SHP77 (cell line): ENCODE measurements at regions not wholly inside any gene's neighbourhood (a gene's known extent, or its start where the extent isn't known, plus 50 kb on each side); places are given as distances from the start of the nearest gene placed in this dataset.

Experiments used
- DNase-seq, 2 experiments: peaks; one replicate each; lab custom pipeline; 2025; lab: John Stamatoyannopoulos, UW

DNA sequence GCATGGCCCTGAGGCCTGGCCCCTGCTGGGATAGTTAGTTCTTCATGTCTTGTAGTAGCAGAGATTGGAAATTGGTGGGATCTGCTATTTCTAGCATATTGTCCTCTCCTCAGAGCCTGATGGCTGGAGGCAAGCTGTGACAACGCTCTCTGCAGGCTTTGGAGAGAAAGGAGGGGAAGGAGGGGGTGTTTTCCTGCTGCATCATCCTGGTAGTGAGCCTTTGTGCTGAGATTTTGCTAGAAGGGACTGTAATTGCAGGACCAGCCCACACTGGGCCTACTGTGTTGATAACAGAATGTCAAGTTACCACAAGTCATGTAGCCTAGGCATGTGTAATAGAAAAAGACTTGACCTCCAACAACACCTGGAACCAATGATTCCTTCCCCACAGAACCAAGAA is 351.0 kb downstream of the SIPA1L2 start:
- no peak for DNase-seq

DNA sequence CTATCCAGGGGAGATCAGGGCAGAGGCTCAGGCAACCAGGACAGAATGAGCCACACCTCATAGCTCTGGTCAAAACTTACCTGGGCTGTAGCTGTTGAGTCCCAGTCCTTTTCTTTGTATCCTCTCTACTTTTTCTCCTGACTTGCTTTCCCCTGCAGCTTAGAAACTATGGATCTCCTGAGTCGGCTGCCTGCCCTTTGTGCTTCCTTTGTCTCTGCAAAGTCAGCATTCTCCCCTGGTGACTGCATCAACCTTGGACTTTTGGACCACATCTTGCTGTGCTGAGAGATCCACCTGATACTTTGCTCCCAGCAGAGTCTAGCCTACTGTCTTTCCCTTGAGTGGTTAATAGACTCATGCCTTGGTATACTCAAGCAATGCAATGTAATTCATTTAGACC is 353.3 kb downstream of the SIPA1L2 start:
- no peak for DNase-seq

DNA sequence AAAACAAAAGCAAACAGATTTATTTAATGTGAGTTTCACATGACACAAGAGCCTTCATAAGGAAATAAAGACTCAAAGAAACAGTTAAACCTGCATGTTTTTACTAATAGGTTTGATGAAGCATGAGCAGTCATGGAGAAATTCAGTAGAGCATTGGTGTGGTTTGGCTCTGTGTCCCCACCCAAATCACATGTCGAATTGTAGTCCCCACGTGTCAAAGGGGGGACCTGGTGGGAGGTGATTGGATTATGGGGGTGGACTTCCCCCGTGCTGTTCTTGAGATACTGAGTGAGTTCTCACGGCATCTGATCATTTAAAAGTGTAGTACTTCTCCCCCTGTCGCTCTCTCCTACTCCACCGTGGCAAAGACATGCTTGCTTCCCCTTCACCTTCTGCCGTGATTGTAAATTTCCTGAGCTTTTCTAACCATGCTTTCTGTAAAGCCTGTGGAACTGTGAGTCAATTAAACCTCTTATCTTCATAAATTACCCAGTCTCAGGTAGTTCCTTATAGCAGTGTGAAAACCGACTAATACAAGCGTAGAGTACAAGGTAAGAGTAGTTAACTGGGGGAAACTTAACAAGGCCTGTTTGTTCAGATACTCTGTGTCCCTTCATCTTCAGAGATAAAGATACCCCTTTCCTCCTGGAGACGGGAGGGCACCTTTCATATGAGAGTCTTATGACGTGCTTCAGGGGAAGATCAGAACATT is 354.8 kb downstream of the SIPA1L2 start:
- no peak for DNase-seq

DNA sequence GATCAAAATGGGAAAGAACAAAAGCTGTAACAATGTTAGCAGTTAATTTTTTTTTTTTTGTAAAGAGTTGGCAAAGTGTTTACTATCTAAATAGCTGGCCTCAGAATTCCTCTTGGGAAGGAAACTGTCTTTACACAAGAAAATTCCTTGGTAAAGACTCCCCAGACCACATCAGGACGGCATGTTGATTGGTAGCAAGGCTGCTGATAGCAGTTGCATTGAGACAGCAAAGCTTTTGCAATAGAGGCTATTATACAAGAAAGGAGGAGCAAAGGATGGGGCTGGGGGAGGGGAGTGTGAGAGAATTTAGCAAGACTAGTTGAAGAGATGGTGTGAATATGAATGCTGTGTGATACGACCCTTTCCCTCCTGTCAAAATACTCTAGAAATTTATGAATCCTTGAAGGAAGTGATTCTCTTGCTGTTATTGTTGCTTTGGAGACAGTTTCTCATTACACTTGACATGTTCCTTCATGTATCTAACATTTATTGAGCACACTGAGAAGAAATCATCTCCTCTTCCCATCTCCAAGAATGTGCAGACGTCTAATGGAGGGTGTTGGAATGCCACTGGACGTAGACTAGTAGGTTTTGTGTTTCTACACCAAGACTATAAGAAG is 355.6 kb downstream of the SIPA1L2 start:
- DNase-seq: no peak

DNA sequence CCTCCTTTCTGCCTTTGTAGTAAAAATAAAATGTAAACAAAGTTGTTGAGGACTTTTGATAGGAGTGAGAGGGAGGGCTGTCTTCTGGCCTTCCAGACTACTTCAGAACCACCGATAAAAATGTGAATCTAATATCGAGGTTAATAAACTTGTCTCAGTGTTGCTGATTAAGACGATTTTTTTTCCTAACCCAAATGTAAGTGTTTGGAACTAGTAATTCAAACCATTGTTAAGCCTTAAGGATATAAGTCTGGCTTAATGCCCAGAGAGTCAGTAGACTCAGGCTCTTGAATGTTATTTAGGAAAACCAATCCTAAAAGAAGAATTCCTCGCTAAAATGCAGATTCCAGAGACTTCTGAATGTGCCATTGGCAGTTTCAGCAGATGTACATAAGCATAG is 356.9 kb downstream of the SIPA1L2 start:
- DNase-seq: no peak

GRCh38 chr1:232271991-232272589 is 357.8 kb downstream of the SIPA1L2 start:
- DNase-seq: no peak

GRCh38 chr1:232271299-232271698 is 358.6 kb downstream of the SIPA1L2 start:
- DNase-seq: no peak

DNA sequence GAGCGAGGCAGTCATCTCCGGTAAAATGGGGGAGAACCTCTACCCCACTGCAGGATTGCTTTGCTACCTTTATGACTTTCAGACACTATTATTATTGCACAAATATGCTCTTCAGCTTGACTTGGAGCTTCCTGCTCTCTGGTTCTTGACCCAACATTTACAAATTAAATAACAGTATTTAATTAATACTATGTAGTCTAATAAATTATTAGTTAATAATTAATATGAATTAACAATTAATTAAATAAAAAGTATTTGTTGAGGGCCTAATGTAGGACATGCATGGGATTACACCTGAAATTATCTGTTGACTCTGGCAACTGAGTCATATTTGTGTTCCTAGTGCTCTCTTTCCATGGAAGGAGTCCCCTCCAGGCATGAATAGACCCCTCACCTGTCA is 359.9 kb downstream of the SIPA1L2 start:
- DNase-seq: no peak

DNA sequence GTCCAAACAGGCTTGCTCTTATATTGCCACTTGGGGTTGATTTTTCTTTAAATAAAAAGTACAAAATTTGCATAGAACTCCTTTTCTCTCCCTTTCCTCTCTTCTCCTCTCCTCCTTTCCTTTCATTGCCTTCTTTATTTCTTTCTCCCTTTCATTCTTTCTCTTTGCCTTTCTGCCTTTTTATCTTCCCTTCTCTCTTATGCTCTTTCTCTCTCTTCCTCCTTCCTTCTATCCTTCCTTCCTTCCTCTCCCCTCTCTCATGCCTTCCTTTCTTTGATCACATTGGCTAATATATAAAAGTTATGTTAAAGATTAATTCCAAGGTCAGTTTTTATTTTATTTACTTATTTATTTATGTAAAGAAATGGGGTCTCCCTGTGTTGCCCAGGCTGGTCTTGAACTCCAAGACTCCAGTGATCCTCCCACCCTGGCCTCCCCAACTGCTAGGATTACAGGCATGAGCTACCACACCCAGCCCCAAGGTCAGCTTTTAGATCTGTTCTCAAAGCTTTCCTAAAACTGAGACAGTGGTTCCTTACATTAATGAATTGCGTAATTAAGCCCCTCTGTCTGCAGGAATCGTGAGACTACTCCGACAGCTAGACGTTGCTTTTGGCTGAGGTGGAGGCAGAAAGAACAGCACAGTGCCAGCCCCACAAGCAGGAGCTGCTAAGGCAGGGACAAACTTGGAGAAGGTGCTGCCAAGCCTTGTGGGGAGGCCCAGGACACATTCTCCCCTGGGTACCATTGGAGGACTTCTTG is 361.9 kb downstream of the SIPA1L2 start:
- DNase-seq: no peak

DNA sequence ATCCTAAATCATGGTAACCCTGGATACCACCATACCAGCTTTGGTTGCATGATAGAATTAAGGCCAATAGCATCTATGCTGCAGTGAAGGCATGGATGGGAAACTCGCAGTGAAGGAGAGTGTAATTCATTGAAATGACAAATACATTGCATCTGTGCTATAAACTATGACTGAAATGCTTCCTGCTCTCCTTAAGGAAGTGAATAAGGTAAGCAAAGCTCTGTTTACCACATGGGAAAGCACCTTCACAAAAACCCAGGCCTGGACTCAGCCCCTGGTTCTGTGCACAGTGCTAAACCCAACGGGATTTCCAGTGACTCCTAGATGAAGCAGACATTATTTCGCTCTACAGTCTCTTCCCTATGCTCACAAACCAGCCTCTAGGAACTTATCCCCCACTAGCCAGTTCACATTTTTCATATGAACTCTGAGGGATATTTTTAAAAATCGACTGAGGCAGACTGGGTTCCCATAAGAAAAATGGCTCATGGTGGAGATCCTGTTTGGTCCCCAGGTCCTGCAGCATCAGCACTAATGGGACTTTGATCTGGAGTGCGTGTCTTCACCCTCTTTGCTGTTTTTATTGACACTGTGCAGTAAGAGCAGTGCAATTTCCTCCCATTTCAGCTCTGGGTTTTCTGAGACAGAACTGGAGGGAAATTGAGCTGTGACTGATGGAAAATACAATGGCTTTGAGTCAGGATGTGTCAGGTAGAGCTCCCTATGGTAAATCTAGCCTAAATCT is 362.7 kb downstream of the SIPA1L2 start:
- DNase-seq: no peak

- DNase-seq: no peak
Measured at GRCh38 chr1:232263452-232263851, 366.5 kb downstream of the SIPA1L2 start.

GRCh38 chr1:232262991-232263390 is 366.9 kb downstream of the SIPA1L2 start:
- no peak for DNase-seq

- no peak for DNase-seq
Measured at GRCh38 chr1:232260861-232261260, 369.1 kb downstream of the SIPA1L2 start.

DNA sequence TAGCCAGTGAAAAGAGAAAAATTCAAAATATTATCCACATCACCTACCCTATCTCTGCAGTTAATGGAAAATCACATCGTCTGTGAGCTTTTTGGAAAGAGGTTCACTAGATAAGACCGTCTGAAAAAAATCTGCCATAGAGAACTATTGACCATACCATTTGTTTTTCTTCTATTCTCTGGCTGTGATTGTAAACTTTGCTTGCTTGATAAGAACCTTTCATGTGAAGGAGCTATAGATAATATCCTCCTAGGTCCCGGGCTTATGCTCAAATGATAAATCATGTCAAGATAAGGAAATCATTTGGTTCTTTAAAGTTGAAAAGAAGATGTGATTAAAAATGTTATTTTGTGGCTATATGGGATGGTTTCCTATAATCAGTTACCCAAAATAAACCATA is 369.9 kb downstream of the SIPA1L2 start:
- DNase-seq: no peak

DNA sequence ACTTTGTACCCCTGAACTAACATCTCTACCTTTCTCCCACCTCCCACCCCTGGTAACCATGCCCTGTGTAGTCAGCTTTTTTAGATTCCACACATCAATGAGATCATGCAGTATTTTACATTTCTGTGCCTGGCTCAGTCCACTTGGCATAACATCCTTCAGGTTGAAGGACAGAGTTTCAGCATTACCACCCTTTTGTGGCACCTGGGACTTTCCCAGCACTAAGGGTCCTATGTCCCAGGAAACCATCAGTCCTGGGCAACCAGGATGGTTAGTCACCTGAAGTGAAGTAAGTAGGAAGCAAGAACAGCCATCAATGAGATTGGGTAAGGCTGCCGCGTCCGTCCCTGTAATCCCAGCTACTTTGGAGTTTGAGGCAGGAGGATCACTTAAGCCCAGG is 370.6 kb downstream of the SIPA1L2 start:
- DNase-seq: no peak

DNA sequence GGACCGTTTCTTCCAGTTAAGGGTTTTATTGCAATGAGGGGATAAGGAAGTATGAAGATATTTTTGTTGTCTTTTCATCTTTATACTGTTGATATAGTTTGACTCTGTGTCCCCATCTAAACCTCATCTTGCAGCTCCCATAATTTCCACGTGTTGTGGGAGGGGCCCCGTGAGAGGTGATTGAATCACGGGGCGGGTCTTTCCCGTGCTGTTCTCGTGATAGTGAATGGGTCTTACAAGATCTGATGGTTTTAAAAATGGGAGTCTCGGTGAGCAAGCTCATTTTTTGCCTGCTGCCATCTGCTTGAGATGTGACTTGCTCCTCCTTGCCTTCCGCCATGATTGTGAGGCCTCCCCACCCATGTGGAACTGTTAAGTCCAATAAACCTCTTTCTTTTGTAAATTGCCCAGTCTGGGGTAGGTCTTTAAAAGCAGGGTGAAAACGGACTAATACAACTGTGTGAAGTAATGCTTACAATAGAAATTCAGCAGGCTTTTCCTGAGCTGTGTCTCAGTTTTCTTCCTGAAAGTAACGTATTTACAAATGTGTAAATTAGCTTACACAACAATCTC is 377.3 kb downstream of the SIPA1L2 start:
- DNase-seq: no peak

GRCh38 chr1:232250838-232251237 is 379.1 kb downstream of the SIPA1L2 start:
- DNase-seq: no peak

DNA sequence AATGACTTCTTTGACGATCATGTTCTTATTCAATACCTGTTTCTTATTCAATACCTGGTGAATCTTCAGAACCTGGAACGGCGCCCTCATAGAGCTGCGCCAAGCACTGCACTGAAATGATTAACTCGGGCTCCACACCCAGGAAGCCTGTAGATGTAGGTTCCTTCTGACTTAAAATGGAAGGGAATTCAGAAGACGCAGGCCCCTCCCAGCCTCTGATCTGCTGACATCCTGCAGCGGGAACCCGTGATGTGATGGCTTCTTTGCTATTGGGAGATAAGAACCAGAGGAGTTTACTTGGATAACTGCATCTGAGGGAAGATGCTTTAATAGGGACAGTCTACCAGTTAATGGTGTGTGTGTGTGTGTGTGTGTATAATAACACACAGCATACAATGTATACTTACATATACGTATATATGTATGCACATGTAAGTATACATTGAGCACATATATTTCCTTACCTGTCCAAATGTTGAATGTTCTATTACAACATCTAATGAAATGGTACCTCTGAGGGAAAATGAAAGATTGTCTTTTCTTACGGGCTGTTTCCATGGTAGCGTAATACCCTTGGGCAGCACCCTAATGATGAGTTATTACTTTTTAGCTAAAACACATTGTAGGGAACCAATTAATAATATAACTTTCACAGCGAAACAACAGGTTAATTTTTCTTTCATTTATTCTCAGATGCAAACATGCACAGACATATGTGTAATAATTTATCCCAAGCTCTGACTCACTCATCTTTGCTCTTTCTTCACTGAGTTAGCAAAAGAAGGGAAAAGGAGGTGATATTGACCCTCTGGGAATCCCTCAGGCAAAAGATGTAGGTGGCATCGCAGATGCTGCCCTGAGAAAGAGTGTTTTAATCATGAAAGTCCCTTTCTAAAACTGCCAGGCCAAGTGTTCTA is 379.8 kb downstream of the SIPA1L2 start:
- no peak for DNase-seq

GRCh38 chr1:232249339-232249738 is 380.6 kb downstream of the SIPA1L2 start:
- no peak for DNase-seq

DNA sequence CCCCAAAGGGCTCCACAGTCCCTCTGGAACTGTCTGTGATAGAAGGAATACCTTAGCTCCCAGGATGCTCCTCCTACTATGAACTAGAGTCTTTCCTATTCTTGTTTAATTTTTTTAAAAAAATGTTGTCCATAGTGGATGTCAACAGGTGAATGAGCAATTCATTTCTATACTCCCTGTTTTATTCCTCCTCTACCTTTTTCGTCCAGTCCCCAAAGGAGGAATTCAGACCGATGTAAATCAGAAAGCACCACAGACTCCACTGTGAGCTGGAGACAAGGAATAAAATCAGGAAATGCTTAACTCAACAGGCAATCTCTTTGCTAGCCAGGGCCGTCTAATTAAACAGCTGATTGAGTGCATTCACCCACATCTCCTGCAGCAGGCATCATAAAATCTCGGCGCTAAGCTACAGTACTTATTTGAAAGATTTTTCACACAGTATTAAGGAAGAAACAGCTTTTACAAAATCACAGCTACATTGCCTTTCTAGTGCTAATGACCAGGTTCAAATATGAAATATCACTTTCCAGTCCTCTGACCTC is 381.6 kb downstream of the SIPA1L2 start:
- DNase-seq: no peak
